Natural killer cell treated with Interleukin-12 subunit alpha and Interleukin-12 subunit beta and Interleukin-15 and Interleukin-18, amount 100 ng/mL, for 72 hours (primary cell): ENCODE measurements at regions not wholly inside any gene's neighbourhood (a gene's known extent, or its start where the extent isn't known, plus 50 kb on each side); places are given as distances from the start of the nearest gene placed in this dataset.
"Not testable (repeated sequence)": the region's sequence is repeated elsewhere in the genome, so short reads cannot be mapped to it uniquely, and the experiment has no call there.

Experiments
- ATAC-seq, 2 donors: fragments of 150-1000 bp; cut with Tn5 transposase in 1 of 2; sonication (Bioruptor Pico), chemical (Tn5 transposase) in 1 of 2; 2 replicates each; pipeline ENCODE4 v1.10.0; 2021
- DNase-seq: peaks from one replicate; pipeline ENCODE4 v3.0.0; 2022; ENCODE audit warnings: low spot score
- H3K27ac Mint-ChIP-seq, 2 donors: 1 replicate in 1 of 2; 2 replicates in 1 of 2; pipeline ENCODE4 v1.8.0; 2022; ENCODE audit warnings: mixed read lengths in 2 of 2, mild to moderate bottlenecking in 1 of 2, moderate library complexity in 1 of 2
- H3K27me3 Mint-ChIP-seq, 2 donors: 1 replicate in 1 of 2; 2 replicates in 1 of 2; pipeline ENCODE4 v1.8.0; 2022; ENCODE audit warnings: mixed read lengths in 2 of 2
- H3K36me3 Mint-ChIP-seq: one replicate; pipeline ENCODE4 v1.8.0; 2022; ENCODE audit warnings: mixed read lengths
- H3K4me1 Mint-ChIP-seq, 2 donors: 1 replicate in 1 of 2; 2 replicates in 1 of 2; pipeline ENCODE4 v1.8.0; 2022; ENCODE audit warnings: low read depth in 2 of 2, mixed read lengths in 2 of 2, mild to moderate bottlenecking in 1 of 2
- H3K4me3 Mint-ChIP-seq: one replicate; pipeline ENCODE4 v1.8.0; 2022; ENCODE audit warnings: mixed read lengths
- H3K9me3 Mint-ChIP-seq: 2 replicates; pipeline ENCODE4 v1.8.0; 2022; ENCODE audit warnings: mixed read lengths

- Mint-ChIP-seq H3K9me3 (no peaks in the 10 kb centered on the region), H3K4me3 (no peak overlapping the region), H3K27me3 (no peaks in the 10 kb centered on the region), H3K36me3 (no peaks in the 10 kb centered on the region), H3K27ac (no peak overlapping the region), H3K4me1 (no peaks in the 10 kb centered on the region)
- DNase-seq = no peak
- no peak for ATAC-seq
These were observed 143.5 kb upstream of the MARCKS start for GRCh38 chr6:113713665-113714064.

- no peak for ATAC-seq
These were observed 138.6 kb upstream of the MARCKS start for GRCh38 chr6:113718588-113718987.

GRCh38 chr6:113719064-113719463 is 138.1 kb upstream of the MARCKS start:
- no peaks in the 10 kb centered on the region for H3K9me3 Mint-ChIP-seq
- no peak overlapping the region for H3K4me3 Mint-ChIP-seq
- H3K27me3 Mint-ChIP-seq = peaks cover 0 to 10% of the 10 kb centered on the region in 2 donors
- no peaks in the 10 kb centered on the region for H3K36me3 Mint-ChIP-seq
- H3K4me1 Mint-ChIP-seq = no peaks in the 10 kb centered on the region
- ATAC-seq (no peak), DNase-seq (no peak)
- H3K27ac Mint-ChIP-seq = no peak overlapping the region

More at GRCh38 chr6:113718588-113718987, 138.6 kb upstream of the MARCKS start:
- Mint-ChIP-seq H3K9me3 (no peaks in the 10 kb centered on the region), H3K4me3 (no peak overlapping the region), H3K27ac (no peak overlapping the region), H3K4me1 (no peaks in the 10 kb centered on the region), H3K27me3 (peaks cover 0 to 10% of the 10 kb centered on the region in 2 donors), H3K36me3 (no peaks in the 10 kb centered on the region)
- no peak for DNase-seq

GRCh38 chr6:113719545-113719944 is 137.6 kb upstream of the MARCKS start:
- H3K27me3 Mint-ChIP-seq = peaks cover 0 to 10% of the 10 kb centered on the region in 2 donors
- H3K4me1 Mint-ChIP-seq = no peaks in the 10 kb centered on the region
- H3K36me3 Mint-ChIP-seq = no peaks in the 10 kb centered on the region
- ATAC-seq (no peak), DNase-seq (no peak)
- no peak overlapping the region for H3K4me3 Mint-ChIP-seq
- no peak overlapping the region for H3K27ac Mint-ChIP-seq
- H3K9me3 Mint-ChIP-seq = no peaks in the 10 kb centered on the region

- DNase-seq = no peak
- no peaks in the 10 kb centered on the region for H3K9me3 Mint-ChIP-seq
These were observed 134.0 kb upstream of the MARCKS start for GRCh38 chr6:113723182-113723581.

GRCh38 chr6:113724927-113725326 is 132.2 kb upstream of the MARCKS start:
- peaks cover 0 to 16% of the 10 kb centered on the region in 2 donors for H3K27me3 Mint-ChIP-seq
- not testable (repeated sequence) for H3K4me1 Mint-ChIP-seq, H3K27ac Mint-ChIP-seq, DNase-seq, H3K36me3 Mint-ChIP-seq, H3K9me3 Mint-ChIP-seq, H3K4me3 Mint-ChIP-seq, ATAC-seq

More at GRCh38 chr6:113723182-113723581, 134.0 kb upstream of the MARCKS start:
- no peak for ATAC-seq
- Mint-ChIP-seq H3K36me3 (no peaks in the 10 kb centered on the region), H3K27me3 (peaks cover 0 to 10% of the 10 kb centered on the region in 2 donors), H3K4me3 (no peak overlapping the region), H3K4me1 (no peaks in the 10 kb centered on the region), H3K27ac (no peak overlapping the region)

GRCh38 chr6:113731541-113731940 is 125.6 kb upstream of the MARCKS start:
- peaks cover 3 to 5% of the 10 kb centered on the region in 2 donors for H3K4me1 Mint-ChIP-seq
- peaks cover 0 to 17% of the 10 kb centered on the region in 2 donors for H3K27me3 Mint-ChIP-seq
- H3K36me3 Mint-ChIP-seq = no peaks in the 10 kb centered on the region
- peaks cover 6% of the 10 kb centered on the region for H3K9me3 Mint-ChIP-seq
- ATAC-seq (no peak), DNase-seq (no peak)
- no peak overlapping the region for H3K27ac Mint-ChIP-seq
- no peak overlapping the region for H3K4me3 Mint-ChIP-seq

- no peak overlapping the region for H3K4me3 Mint-ChIP-seq
- ATAC-seq (no peak), DNase-seq (no peak)
- no peak overlapping the region for H3K27ac Mint-ChIP-seq
- no peaks in the 10 kb centered on the region for H3K36me3 Mint-ChIP-seq
- H3K4me1 Mint-ChIP-seq = peaks cover 3 to 5% of the 10 kb centered on the region in 2 donors
- H3K9me3 Mint-ChIP-seq = peaks cover 6% of the 10 kb centered on the region
- H3K27me3 Mint-ChIP-seq = peaks cover 0 to 17% of the 10 kb centered on the region in 2 donors
These were observed 124.7 kb upstream of the MARCKS start for GRCh38 chr6:113732384-113732966.

GRCh38 chr6:113733381-113733780 is 123.8 kb upstream of the MARCKS start:
- Mint-ChIP-seq H3K4me3 (no peak overlapping the region), H3K4me1 (peaks cover 3 to 5% of the 10 kb centered on the region in 2 donors), H3K27me3 (peaks cover 0 to 17% of the 10 kb centered on the region in 2 donors), H3K27ac (no peak overlapping the region), H3K9me3 (peaks cover 8% of the 10 kb centered on the region), H3K36me3 (no peaks in the 10 kb centered on the region)
- no peak for ATAC-seq
- DNase-seq = no peak

GRCh38 chr6:113734982-113735381 is 122.2 kb upstream of the MARCKS start:
- no peaks in the 10 kb centered on the region for H3K36me3 Mint-ChIP-seq
- ATAC-seq (no peak), DNase-seq (no peak)
- peaks cover 2 to 8% of the 10 kb centered on the region in 2 donors for H3K27me3 Mint-ChIP-seq
- H3K4me1 Mint-ChIP-seq = peaks cover 3 to 5% of the 10 kb centered on the region in 2 donors
- H3K27ac Mint-ChIP-seq = no peak overlapping the region
- peaks cover 3% of the 10 kb centered on the region for H3K9me3 Mint-ChIP-seq
- H3K4me3 Mint-ChIP-seq = no peak overlapping the region

GRCh38 chr6:113735491-113735890 is 121.7 kb upstream of the MARCKS start:
- peaks cover 2 to 8% of the 10 kb centered on the region in 2 donors for H3K27me3 Mint-ChIP-seq
- peaks cover 3 to 5% of the 10 kb centered on the region in 2 donors for H3K4me1 Mint-ChIP-seq
- no peak for DNase-seq
- no peak overlapping the region for H3K27ac Mint-ChIP-seq
- no peaks in the 10 kb centered on the region for H3K36me3 Mint-ChIP-seq
- peaks cover 3% of the 10 kb centered on the region for H3K9me3 Mint-ChIP-seq
- no peak for ATAC-seq
- no peak overlapping the region for H3K4me3 Mint-ChIP-seq

- Mint-ChIP-seq H3K27me3 (peaks cover 2 to 8% of the 10 kb centered on the region in 2 donors), H3K36me3 (no peaks in the 10 kb centered on the region), H3K4me3 (no peak overlapping the region), H3K4me1 (peaks cover 3 to 5% of the 10 kb centered on the region in 2 donors), H3K9me3 (peaks cover 3% of the 10 kb centered on the region), H3K27ac (no peak overlapping the region)
- ATAC-seq (no peak), DNase-seq (no peak)
These were observed 120.2 kb upstream of the MARCKS start for GRCh38 chr6:113736978-113737377.

- H3K4me1 Mint-ChIP-seq = peaks cover 3 to 5% of the 10 kb centered on the region in 2 donors
- no peak overlapping the region for H3K27ac Mint-ChIP-seq
- no peak for ATAC-seq
- no peak for DNase-seq
- H3K27me3 Mint-ChIP-seq = peaks cover 2 to 8% of the 10 kb centered on the region in 2 donors
- no peaks in the 10 kb centered on the region for H3K36me3 Mint-ChIP-seq
- no peak overlapping the region for H3K4me3 Mint-ChIP-seq
- H3K9me3 Mint-ChIP-seq = peaks cover 3% of the 10 kb centered on the region
These were observed 118.0 kb upstream of the MARCKS start for GRCh38 chr6:113739041-113739655.

- Mint-ChIP-seq H3K27me3 (peaks cover 0 to 2% of the 10 kb centered on the region in 2 donors), H3K9me3 (peaks cover 3% of the 10 kb centered on the region), H3K27ac (no peak overlapping the region), H3K4me1 (no peaks in the 10 kb centered on the region), H3K4me3 (no peak overlapping the region), H3K36me3 (no peaks in the 10 kb centered on the region)
- no peak for ATAC-seq
- DNase-seq = no peak
These were observed 115.5 kb upstream of the MARCKS start for GRCh38 chr6:113741651-113742050.
